ENCODE measurements at regions not wholly inside any gene's neighbourhood (a gene's known extent, or its start where the extent isn't known, plus 50 kb on each side); places are given as distances from the start of the nearest gene placed in this dataset.

GRCh38 chr10:49241385-49241784, 53.2 kb upstream of the TMEM273 start:
- TF ChIP-seq CTCF (IDR thresholded peaks at IDR 0.05; ENCODE audit: low read depth, low read length) = no peak
- TF ChIP-seq EZH2phosphoT487 (IDR thresholded peaks at IDR 0.05; ENCODE audit: low read depth) = no peak
